ENCODE measurements at regions not wholly inside any gene's neighbourhood (a gene's known extent, or its start where the extent isn't known, plus 50 kb on each side); places are given as distances from the start of the nearest gene placed in this dataset.

DNA sequence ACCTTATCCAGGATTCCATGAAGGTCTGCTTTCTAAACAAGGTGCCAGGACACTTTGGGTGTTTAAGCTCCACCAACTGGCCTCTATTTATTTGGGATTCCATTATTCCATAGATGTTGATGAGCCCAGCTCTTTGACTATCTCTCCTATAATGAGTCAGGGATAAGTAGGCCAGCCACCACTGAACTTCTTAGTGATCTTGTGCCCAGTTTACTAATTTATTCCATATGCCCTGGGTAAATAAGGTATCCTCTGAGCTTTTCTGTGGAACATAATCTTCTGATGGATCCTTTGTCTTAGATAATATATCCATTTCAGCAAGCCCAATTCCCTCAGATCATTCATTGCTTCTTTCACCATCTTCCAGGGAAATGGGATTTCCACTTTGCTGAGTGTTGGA lies 535.0 kb downstream of the FOXG1 start:
- no peak overlapping the region for H3K4me3 Mint-ChIP-seq
- H3K27ac Mint-ChIP-seq = no peak overlapping the region
- H3K9me3 Mint-ChIP-seq = no peaks in the 10 kb centered on the region
- TF ChIP-seq, protein P1, sequence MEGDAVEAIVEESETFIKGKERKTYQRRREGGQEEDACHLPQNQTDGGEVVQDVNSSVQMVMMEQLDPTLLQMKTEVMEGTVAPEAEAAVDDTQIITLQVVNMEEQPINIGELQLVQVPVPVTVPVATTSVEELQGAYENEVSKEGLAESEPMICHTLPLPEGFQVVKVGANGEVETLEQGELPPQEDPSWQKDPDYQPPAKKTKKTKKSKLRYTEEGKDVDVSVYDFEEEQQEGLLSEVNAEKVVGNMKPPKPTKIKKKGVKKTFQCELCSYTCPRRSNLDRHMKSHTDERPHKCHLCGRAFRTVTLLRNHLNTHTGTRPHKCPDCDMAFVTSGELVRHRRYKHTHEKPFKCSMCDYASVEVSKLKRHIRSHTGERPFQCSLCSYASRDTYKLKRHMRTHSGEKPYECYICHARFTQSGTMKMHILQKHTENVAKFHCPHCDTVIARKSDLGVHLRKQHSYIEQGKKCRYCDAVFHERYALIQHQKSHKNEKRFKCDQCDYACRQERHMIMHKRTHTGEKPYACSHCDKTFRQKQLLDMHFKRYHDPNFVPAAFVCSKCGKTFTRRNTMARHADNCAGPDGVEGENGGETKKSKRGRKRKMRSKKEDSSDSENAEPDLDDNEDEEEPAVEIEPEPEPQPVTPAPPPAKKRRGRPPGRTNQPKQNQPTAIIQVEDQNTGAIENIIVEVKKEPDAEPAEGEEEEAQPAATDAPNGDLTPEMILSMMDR (conservative IDR thresholded peaks at IDR 0.05) = no peak
- DNase-seq (ENCODE audit: extremely low spot score, unreplicated experiment) = no peak
- H3K4me1 Mint-ChIP-seq (ENCODE audit: unreplicated experiment) = no peaks in the 10 kb centered on the region
- no peaks in the 10 kb centered on the region for H3K36me3 Mint-ChIP-seq
- H3K27me3 Mint-ChIP-seq = no peaks in the 10 kb centered on the region

DNA sequence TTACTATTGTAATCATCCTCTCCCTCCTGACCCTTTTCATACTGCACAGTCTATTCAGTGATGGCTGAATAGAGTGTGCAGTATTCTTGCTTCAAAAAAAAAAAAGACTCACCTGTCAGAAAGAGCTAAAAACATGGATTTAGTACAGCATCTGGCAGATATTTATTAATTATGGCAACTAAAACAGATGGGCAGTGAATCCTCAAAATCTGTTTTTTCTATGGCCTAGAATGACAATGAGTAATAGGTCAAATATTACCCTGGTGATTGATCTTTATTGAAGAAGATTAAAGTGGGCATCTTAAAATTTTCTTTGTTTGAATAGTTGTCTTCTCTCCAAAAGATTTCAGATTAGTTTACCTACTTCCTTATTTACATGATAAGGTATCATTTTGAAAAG lies 543.6 kb downstream of the FOXG1 start:
- Mint-ChIP-seq H3K4me3 (no peak overlapping the region), H3K27me3 (no peaks in the 10 kb centered on the region), H3K9me3 (no peaks in the 10 kb centered on the region), H3K4me1 (ENCODE audit: unreplicated experiment) (no peaks in the 10 kb centered on the region), H3K27ac (no peak overlapping the region), H3K36me3 (no peaks in the 10 kb centered on the region)
- DNase-seq (ENCODE audit: extremely low spot score, unreplicated experiment) = no peak
- TF ChIP-seq, protein P1 (conservative IDR thresholded peaks at IDR 0.05) = no peak

DNA sequence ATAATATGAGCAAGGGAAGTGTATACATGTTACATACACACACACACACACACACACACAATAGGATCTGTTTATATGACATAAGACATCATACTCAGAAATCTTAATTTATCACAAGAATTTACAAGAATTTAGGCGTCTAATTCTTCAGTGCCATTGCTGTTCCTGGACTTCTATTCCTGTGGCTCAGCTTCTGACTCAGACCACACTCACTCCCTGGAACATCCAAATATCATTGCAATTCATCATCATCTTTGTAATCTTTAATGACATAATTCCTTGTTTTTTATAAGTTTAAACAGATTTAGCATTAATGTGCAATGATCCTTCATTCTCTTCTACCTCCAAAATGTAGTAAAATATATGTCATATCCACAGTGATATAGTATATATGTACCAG lies 544.2 kb downstream of the FOXG1 start:
- Mint-ChIP-seq H3K27ac (no peak overlapping the region), H3K4me3 (no peak overlapping the region), H3K27me3 (no peaks in the 10 kb centered on the region), H3K36me3 (no peaks in the 10 kb centered on the region), H3K9me3 (no peaks in the 10 kb centered on the region), H3K4me1 (ENCODE audit: unreplicated experiment) (no peaks in the 10 kb centered on the region)
- no peak for DNase-seq (ENCODE audit: extremely low spot score, unreplicated experiment)
- TF ChIP-seq, protein P1 (conservative IDR thresholded peaks at IDR 0.05) = no peak

DNA sequence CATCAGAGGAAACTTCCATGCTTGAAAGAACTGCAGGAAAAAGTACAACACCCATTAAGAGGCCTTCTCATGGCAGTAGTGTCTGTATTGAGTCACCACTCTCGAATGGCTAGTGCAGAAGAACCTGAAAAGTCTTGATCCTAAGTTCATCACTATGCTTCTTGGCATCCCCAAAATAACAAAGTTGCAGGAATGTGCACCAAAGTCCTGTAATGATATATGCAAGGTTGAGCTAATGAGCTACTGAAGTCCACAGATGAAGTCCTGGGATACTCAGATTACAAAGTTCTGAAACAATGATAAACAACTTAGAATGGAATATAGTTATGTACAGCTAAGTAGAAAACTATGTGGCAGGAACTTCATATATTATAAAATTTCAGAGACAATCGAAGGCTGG lies 545.4 kb downstream of the FOXG1 start:
- Mint-ChIP-seq H3K27ac (no peak overlapping the region), H3K9me3 (no peaks in the 10 kb centered on the region), H3K4me3 (no peak overlapping the region), H3K4me1 (ENCODE audit: unreplicated experiment) (no peaks in the 10 kb centered on the region), H3K36me3 (no peaks in the 10 kb centered on the region), H3K27me3 (no peaks in the 10 kb centered on the region)
- TF ChIP-seq, protein P1 (conservative IDR thresholded peaks at IDR 0.05) = no peak
- DNase-seq (ENCODE audit: extremely low spot score, unreplicated experiment) = no peak

DNA sequence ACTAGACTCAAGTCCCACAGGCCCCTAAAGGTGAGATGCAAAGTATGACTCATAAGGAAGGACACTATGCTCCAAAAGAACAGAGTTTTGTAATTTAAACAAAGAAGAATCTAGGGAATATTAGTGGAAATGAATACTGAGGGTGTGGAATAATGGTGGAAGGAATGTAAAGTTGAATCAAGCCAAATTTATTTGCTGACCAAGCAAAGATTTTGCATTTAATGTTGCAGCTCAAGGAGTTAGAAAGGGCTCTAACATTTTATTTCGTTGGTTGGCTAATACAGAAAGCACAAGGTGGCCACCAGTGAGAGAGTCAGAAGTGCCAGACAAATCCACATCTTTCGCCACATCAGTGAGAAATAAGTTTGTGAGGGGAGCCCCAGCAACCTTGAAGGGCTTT lies 550.3 kb downstream of the FOXG1 start:
- TF ChIP-seq, protein P1 (conservative IDR thresholded peaks at IDR 0.05) = no peak
- no peak overlapping the region for H3K27ac Mint-ChIP-seq
- H3K27me3 Mint-ChIP-seq = no peaks in the 10 kb centered on the region
- H3K36me3 Mint-ChIP-seq = no peaks in the 10 kb centered on the region
- no peak for DNase-seq (ENCODE audit: extremely low spot score, unreplicated experiment)
- no peak overlapping the region for H3K4me3 Mint-ChIP-seq
- H3K4me1 Mint-ChIP-seq (ENCODE audit: unreplicated experiment) = no peaks in the 10 kb centered on the region
- H3K9me3 Mint-ChIP-seq = peaks cover 4% of the 10 kb centered on the region

DNA sequence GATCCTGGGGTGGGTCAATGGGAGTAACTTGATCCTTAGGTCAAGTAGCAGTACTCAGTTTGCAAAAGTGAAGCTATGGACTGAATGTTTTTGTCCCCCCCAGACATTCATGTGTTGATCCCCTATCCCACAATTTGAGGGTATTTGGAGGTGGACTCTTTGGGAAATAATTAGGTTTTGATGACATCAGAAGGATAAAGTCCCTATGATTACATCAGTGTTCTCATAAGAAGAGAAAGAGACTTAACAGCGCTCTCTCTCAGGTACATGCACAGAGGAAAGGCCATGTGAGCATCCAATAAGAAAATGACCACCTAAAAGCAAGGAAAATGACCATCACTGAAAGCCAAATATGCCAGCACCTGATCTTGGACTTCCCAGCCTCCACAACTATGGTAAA lies 550.8 kb downstream of the FOXG1 start:
- Mint-ChIP-seq H3K4me1 (ENCODE audit: unreplicated experiment) (no peaks in the 10 kb centered on the region), H3K27me3 (no peaks in the 10 kb centered on the region), H3K4me3 (no peak overlapping the region), H3K27ac (no peak overlapping the region), H3K36me3 (no peaks in the 10 kb centered on the region), H3K9me3 (peaks cover 4% of the 10 kb centered on the region)
- DNase-seq (ENCODE audit: extremely low spot score, unreplicated experiment) = no peak
- TF ChIP-seq, protein P1 (conservative IDR thresholded peaks at IDR 0.05) = no peak
